ENCODE measurements at regions not wholly inside any gene's neighbourhood (a gene's known extent, or its start where the extent isn't known, plus 50 kb on each side); places are given as distances from the start of the nearest gene placed in this dataset.

- no peak overlapping the region for H3K27ac Mint-ChIP-seq
- no peaks in the 10 kb centered on the region for H3K36me3 Mint-ChIP-seq (ENCODE audit: low read depth)
- ATAC-seq (ENCODE audit: low read depth) (no peak), DNase-seq (no peak)
- TF ChIP-seq, protein P1, sequence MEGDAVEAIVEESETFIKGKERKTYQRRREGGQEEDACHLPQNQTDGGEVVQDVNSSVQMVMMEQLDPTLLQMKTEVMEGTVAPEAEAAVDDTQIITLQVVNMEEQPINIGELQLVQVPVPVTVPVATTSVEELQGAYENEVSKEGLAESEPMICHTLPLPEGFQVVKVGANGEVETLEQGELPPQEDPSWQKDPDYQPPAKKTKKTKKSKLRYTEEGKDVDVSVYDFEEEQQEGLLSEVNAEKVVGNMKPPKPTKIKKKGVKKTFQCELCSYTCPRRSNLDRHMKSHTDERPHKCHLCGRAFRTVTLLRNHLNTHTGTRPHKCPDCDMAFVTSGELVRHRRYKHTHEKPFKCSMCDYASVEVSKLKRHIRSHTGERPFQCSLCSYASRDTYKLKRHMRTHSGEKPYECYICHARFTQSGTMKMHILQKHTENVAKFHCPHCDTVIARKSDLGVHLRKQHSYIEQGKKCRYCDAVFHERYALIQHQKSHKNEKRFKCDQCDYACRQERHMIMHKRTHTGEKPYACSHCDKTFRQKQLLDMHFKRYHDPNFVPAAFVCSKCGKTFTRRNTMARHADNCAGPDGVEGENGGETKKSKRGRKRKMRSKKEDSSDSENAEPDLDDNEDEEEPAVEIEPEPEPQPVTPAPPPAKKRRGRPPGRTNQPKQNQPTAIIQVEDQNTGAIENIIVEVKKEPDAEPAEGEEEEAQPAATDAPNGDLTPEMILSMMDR (IDR thresholded peaks at IDR 0.05) = no peak
- intact Hi-C loops (cut with micrococcal nuclease) = no loop called here
- no peaks in the 10 kb centered on the region for H3K9me3 Mint-ChIP-seq
- H3K27me3 Mint-ChIP-seq = peaks cover 6% of the 10 kb centered on the region
- CTCF ChIA-PET = no interaction called here
- no peaks in the 10 kb centered on the region for H3K4me1 Mint-ChIP-seq
- H3K4me3 Mint-ChIP-seq = no peak overlapping the region
- POLR2A ChIA-PET = no interaction called here
Observed at GRCh38 chr9:107991581-107991980, 502.0 kb upstream of the KLF4 start.

DNA sequence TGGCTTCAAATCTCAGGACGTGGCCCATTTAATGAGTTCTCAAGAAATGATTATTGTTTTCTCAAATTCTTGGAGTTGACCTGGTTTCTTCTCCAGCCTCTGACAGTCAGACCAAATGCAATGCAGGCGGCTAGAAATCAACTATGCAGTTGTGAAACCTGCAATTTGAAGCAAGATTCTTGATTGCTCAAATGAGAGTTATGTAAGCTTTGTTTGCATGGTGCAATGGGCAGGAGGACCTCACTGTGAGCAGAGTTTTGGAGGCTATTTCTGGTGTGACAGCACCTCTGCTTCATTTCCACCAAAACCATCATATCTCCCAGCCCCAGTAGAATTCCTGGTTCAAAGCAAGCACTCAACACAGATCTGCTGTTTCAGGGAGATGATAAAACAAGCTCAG lies 500.0 kb upstream of the KLF4 start:
- no peaks in the 10 kb centered on the region for H3K4me1 Mint-ChIP-seq
- ChIA-PET POLR2A (no interaction called here), CTCF (no interaction called here)
- ATAC-seq (ENCODE audit: low read depth) (no peak), DNase-seq (no peak)
- H3K27ac Mint-ChIP-seq = no peak overlapping the region
- TF ChIP-seq, protein P1 (IDR thresholded peaks at IDR 0.05) = no peak
- H3K27me3 Mint-ChIP-seq = peaks cover 6% of the 10 kb centered on the region
- intact Hi-C loops (cut with micrococcal nuclease) = no loop called here
- no peaks in the 10 kb centered on the region for H3K36me3 Mint-ChIP-seq (ENCODE audit: low read depth)
- H3K4me3 Mint-ChIP-seq = no peak overlapping the region
- no peaks in the 10 kb centered on the region for H3K9me3 Mint-ChIP-seq

GRCh38 chr9:107989099-107989498 lies 499.5 kb upstream of the KLF4 start:
- Mint-ChIP-seq H3K9me3 (no peaks in the 10 kb centered on the region), H3K4me3 (no peak overlapping the region)
- intact Hi-C loops (cut with micrococcal nuclease) = no loop called here

DNA sequence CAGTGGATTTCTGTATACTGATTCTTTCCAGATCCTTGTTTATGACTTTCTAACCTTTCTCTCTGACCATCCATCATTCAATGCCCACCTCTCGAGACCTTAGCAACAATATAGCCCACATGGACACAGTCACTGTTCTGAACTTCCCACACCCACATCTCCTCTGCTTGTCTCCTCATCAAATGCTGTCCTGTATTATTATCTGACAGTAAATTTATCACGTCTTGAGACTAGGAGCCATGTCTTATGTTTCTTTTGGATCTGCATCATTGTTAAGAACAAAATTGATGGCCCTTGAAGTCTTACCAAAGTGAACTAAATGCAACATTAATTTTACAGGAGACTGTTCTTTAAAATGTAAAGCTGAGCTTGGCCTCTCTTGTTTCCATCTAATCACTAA lies 495.4 kb upstream of the KLF4 start:
- intact Hi-C loops (cut with micrococcal nuclease) = no loop called here
- Mint-ChIP-seq H3K36me3 (ENCODE audit: low read depth) (no peaks in the 10 kb centered on the region), H3K9me3 (no peaks in the 10 kb centered on the region), H3K4me1 (no peaks in the 10 kb centered on the region), H3K27me3 (peaks cover 6% of the 10 kb centered on the region), H3K4me3 (no peak overlapping the region), H3K27ac (no peak overlapping the region)
- ATAC-seq (ENCODE audit: low read depth) = no peak
- no peak for DNase-seq
- TF ChIP-seq, protein P1 (IDR thresholded peaks at IDR 0.05) = no peak
- CTCF ChIA-PET = no interaction called here
- POLR2A ChIA-PET = no interaction called here

More at GRCh38 chr9:107989099-107989498, 499.5 kb upstream of the KLF4 start:
- CTCF ChIA-PET = no interaction called here
- DNase-seq = no peak
- no peak overlapping the region for H3K27ac Mint-ChIP-seq
- POLR2A ChIA-PET = no interaction called here
- no peak for ATAC-seq (ENCODE audit: low read depth)
- peaks cover 6% of the 10 kb centered on the region for H3K27me3 Mint-ChIP-seq
- no peaks in the 10 kb centered on the region for H3K36me3 Mint-ChIP-seq (ENCODE audit: low read depth)
- no peaks in the 10 kb centered on the region for H3K4me1 Mint-ChIP-seq
- TF ChIP-seq, protein P1 (IDR thresholded peaks at IDR 0.05) = no peak

- ChIA-PET POLR2A (no interaction called here), CTCF (no interaction called here)
- no peaks in the 10 kb centered on the region for H3K36me3 Mint-ChIP-seq (ENCODE audit: low read depth)
- TF ChIP-seq, protein P1 (IDR thresholded peaks at IDR 0.05) = no peak
- no peak for DNase-seq
- H3K27ac Mint-ChIP-seq = no peak overlapping the region
- peaks cover 6% of the 10 kb centered on the region for H3K27me3 Mint-ChIP-seq
- ATAC-seq (ENCODE audit: low read depth) = no peak
- H3K9me3 Mint-ChIP-seq = no peaks in the 10 kb centered on the region
- H3K4me3 Mint-ChIP-seq = no peak overlapping the region
- intact Hi-C loops (cut with micrococcal nuclease) = no loop called here
- no peaks in the 10 kb centered on the region for H3K4me1 Mint-ChIP-seq
Observed at GRCh38 chr9:107983762-107984161, 494.2 kb upstream of the KLF4 start.
